ENCODE measurements at regions not wholly inside any gene's neighbourhood (a gene's known extent, or its start where the extent isn't known, plus 50 kb on each side); places are given as distances from the start of the nearest gene placed in this dataset.

DNA sequence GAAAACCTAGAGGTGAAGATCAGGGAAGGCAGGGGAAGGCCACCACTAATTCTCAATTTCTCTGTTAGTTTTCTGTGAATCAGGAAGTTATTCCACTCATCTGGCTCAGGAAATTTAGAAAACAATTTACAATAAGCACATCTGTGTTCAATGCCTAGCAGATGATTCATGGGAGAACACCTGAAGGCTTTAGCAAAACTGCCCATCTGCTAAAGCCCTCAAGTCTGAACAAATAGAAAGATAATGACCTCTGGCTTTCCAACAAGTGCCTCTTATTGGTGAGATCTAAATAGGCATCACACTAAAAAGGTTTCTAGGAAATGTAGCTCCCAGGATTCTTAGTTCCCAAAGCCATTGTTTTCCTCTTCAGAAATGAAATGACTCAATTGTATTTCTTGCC lies 122.1 kb upstream of the GNPDA2 start:
- TF ChIP-seq, protein P1, sequence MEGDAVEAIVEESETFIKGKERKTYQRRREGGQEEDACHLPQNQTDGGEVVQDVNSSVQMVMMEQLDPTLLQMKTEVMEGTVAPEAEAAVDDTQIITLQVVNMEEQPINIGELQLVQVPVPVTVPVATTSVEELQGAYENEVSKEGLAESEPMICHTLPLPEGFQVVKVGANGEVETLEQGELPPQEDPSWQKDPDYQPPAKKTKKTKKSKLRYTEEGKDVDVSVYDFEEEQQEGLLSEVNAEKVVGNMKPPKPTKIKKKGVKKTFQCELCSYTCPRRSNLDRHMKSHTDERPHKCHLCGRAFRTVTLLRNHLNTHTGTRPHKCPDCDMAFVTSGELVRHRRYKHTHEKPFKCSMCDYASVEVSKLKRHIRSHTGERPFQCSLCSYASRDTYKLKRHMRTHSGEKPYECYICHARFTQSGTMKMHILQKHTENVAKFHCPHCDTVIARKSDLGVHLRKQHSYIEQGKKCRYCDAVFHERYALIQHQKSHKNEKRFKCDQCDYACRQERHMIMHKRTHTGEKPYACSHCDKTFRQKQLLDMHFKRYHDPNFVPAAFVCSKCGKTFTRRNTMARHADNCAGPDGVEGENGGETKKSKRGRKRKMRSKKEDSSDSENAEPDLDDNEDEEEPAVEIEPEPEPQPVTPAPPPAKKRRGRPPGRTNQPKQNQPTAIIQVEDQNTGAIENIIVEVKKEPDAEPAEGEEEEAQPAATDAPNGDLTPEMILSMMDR (IDR thresholded peaks at IDR 0.05), result no peak
- ATAC-seq (ENCODE audit: low FRiP score) (no peak), DNase-seq (ENCODE audit: low spot score) (no peak)

DNA sequence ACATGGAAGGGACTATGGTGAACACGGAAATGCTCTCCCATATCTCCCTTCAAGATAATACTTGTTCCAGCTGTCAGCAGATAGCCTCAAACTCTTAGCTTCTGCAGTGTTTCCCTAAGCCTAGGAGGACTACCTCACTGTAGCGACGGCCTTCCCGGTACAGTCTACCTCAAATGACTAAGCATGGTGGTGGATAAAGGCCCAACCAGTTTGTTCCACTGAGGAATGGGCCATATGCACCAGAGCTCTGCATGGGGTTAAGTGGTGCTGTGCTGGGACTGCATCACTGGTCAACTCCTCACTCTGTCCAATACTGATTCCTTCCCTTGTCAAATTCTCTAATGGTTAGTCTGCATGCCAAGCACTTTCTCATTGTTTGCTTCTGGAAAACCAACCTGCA lies 119.6 kb upstream of the GNPDA2 start:
- DNase-seq (ENCODE audit: low spot score), result no peak
- ATAC-seq (ENCODE audit: low FRiP score), result no peak
- TF ChIP-seq, protein P1 (IDR thresholded peaks at IDR 0.05), result no peak

DNA sequence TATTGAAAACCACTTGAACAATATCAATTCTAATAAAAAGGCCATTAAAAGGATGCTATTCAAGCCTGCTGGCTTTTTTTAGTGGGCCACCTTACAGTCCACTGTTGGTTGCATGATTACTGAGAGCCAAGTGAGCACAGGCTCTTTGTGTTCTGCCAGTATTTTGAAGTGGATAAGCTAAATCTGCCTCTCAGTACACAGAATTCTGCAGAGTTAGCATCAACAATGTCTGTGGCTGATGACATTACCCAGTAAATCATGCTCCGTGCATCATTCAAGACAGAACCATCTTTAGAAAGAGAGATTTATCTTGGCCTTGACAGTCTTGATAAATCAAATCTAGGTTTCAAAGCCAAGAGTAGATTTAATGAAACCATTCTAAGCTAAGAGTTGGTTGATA lies 119.0 kb upstream of the GNPDA2 start:
- no peak for DNase-seq (ENCODE audit: low spot score)
- ATAC-seq (ENCODE audit: low FRiP score), result no peak
- TF ChIP-seq, protein P1 (IDR thresholded peaks at IDR 0.05), result no peak

DNA sequence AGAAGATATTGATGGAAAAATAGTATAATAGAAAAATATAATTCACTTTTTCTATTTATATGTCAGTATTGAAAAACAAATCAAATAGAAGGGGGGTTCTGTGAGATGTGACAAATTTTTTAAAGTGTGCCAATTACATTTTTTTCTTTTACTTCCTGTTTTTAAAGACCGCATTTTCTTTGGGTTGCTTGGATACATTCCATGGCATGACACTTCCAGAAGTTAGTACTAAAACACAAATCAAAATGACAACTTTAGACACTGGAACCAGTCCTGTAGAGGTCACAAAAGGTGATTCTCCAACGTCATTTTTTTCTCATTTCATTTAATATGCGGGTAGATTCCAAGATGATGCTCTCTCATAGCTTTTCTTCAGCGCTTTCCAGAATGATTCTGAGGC lies 116.2 kb upstream of the GNPDA2 start:
- ATAC-seq (ENCODE audit: low FRiP score) (no peak), DNase-seq (ENCODE audit: low spot score) (no peak)
- TF ChIP-seq, protein P1 (IDR thresholded peaks at IDR 0.05), result no peak

DNA sequence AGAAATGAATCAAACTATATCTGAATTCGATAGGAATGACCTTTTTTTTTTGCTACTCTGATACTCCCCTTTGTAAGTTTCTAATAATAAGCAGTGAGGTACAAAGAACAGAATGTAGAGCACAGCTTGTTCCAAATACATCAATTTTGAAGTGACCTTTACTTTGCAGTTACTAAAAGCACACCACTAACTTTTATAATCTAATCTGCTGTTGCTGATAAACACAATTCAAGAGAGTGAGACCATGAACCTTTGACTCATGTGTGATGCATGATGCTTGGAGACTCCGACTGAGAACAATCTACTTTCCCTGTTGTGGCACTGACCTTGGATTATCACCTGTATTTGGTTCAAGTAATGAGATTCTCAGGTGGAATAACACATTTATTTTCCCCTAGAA lies 91.6 kb upstream of the GNPDA2 start:
- TF ChIP-seq, protein P1 (IDR thresholded peaks at IDR 0.05), result no peak
- DNase-seq (ENCODE audit: low spot score) (no peak), ATAC-seq (ENCODE audit: low FRiP score) (no peak)

DNA sequence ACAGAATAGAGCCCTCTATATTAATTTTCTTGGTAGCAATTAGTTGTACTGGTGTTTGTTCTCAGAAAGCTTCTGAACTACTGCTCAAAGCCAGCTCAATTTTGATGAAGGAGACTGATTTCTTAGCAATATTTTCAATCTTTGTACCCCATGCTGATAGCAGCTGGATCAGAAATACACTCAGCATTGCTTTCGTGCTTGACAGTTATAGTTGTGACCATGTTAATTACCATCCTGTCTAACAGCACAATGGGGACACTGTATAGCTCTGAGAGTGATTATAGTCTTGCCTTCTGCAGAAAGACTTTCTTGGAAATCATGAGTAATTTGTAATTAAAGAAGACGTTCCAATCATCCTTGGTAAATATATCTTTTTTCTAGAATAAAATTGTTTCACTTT lies 79.7 kb upstream of the GNPDA2 start:
- ATAC-seq (ENCODE audit: low FRiP score) (no peak), DNase-seq (ENCODE audit: low spot score) (no peak)
- TF ChIP-seq, protein P1 (IDR thresholded peaks at IDR 0.05), result no peak

DNA sequence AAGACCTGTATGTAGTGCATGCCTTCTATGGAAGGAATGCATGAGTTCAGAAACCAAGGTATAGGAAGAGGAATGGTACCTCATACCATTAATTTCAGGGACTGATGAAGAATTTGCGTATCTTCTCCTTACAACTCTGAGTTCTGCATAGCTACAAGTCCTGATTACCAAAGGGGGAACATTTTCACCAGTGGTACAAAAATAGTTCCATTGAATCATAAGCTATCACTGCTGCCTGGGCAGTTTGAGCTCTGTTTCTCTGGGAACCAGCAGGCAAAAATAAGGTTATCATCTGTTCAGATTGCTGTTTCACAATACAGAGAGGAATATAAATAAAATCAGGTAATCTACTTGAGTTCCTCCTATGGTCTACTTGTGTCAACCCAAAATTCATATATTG lies 77.9 kb upstream of the GNPDA2 start:
- DNase-seq (ENCODE audit: low spot score) (no peak), ATAC-seq (ENCODE audit: low FRiP score) (no peak)
- TF ChIP-seq, protein P1 (IDR thresholded peaks at IDR 0.05), result no peak
